ENCODE measurements at regions not wholly inside any gene's neighbourhood (a gene's known extent, or its start where the extent isn't known, plus 50 kb on each side); places are given as distances from the start of the nearest gene placed in this dataset.

DNA sequence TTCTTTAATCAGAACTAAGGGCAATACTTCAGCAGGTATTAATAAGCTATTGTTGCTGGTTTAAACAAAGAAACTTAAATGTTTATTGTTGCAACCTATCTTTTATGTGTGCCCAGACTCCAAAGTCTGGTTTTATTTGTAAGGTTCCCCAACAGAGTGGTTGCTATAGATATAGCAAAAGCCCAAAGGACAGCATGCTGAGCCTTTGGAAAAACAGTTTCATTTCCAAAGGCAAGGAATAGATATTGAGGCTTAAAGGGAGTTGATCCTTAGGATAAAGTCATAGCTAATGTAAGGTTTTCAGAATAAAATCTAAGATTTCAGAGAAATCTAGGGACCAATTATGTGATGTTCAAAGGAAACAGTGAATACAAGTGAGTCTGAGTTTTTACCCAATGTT is 413.2 kb upstream of the SLC14A2 start:
- no peaks in the 10 kb centered on the region for H3K9me3 ChIP-seq
- H3K4me3 ChIP-seq (ENCODE audit: low read depth, low read length), result no peak overlapping the region
- no peaks in the 10 kb centered on the region for H3K36me3 ChIP-seq
- no peaks in the 10 kb centered on the region for H3K27me3 ChIP-seq
- DNase-seq, result no peak
- TF ChIP-seq, protein P1, sequence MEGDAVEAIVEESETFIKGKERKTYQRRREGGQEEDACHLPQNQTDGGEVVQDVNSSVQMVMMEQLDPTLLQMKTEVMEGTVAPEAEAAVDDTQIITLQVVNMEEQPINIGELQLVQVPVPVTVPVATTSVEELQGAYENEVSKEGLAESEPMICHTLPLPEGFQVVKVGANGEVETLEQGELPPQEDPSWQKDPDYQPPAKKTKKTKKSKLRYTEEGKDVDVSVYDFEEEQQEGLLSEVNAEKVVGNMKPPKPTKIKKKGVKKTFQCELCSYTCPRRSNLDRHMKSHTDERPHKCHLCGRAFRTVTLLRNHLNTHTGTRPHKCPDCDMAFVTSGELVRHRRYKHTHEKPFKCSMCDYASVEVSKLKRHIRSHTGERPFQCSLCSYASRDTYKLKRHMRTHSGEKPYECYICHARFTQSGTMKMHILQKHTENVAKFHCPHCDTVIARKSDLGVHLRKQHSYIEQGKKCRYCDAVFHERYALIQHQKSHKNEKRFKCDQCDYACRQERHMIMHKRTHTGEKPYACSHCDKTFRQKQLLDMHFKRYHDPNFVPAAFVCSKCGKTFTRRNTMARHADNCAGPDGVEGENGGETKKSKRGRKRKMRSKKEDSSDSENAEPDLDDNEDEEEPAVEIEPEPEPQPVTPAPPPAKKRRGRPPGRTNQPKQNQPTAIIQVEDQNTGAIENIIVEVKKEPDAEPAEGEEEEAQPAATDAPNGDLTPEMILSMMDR (IDR thresholded peaks at IDR 0.05; ENCODE audit: low read depth, low read length), result no peak
- no peaks in the 10 kb centered on the region for H3K4me1 ChIP-seq

- Histone ChIP-seq H3K4me3 (ENCODE audit: low read depth, low read length) (no peak overlapping the region), H3K9me3 (no peaks in the 10 kb centered on the region), H3K36me3 (no peaks in the 10 kb centered on the region), H3K4me1 (no peaks in the 10 kb centered on the region), H3K27me3 (no peaks in the 10 kb centered on the region)
- DNase-seq, result no peak
- TF ChIP-seq, protein P1 (IDR thresholded peaks at IDR 0.05; ENCODE audit: low read depth, low read length), result no peak
These were observed 411.6 kb upstream of the SLC14A2 start for GRCh38 chr18:45203677-45204076.

- no peaks in the 10 kb centered on the region for H3K27me3 ChIP-seq
- H3K4me1 ChIP-seq, result no peaks in the 10 kb centered on the region
- TF ChIP-seq, protein P1 (IDR thresholded peaks at IDR 0.05; ENCODE audit: low read depth, low read length), result no peak
- H3K36me3 ChIP-seq, result no peaks in the 10 kb centered on the region
- H3K4me3 ChIP-seq (ENCODE audit: low read depth, low read length), result no peak overlapping the region
- no peak for DNase-seq
- H3K9me3 ChIP-seq, result no peaks in the 10 kb centered on the region
These were observed 407.9 kb upstream of the SLC14A2 start for GRCh38 chr18:45207328-45207727.

DNA sequence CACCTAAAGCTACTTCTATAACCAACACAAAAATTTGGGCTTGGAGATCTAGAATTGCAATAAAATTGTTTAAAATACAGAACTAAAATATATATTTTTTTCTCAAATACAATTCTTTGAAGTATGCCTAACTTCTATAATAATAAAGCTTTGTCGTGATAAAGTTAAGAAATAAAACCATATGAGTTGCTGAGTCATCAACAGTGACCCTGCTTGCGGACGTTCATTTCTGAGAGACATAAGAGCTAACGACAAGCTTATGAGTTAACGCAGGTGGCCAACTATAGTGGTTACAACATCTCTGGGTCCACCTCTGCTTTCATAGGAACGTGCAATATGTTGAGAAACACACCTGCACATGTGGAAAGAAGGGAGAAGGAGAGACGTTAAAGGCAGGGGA is 407.1 kb upstream of the SLC14A2 start:
- no peaks in the 10 kb centered on the region for H3K9me3 ChIP-seq
- DNase-seq, result no peak
- H3K4me3 ChIP-seq (ENCODE audit: low read depth, low read length), result no peak overlapping the region
- H3K36me3 ChIP-seq, result no peaks in the 10 kb centered on the region
- H3K27me3 ChIP-seq, result no peaks in the 10 kb centered on the region
- TF ChIP-seq, protein P1 (IDR thresholded peaks at IDR 0.05; ENCODE audit: low read depth, low read length), result no peak
- no peaks in the 10 kb centered on the region for H3K4me1 ChIP-seq

DNA sequence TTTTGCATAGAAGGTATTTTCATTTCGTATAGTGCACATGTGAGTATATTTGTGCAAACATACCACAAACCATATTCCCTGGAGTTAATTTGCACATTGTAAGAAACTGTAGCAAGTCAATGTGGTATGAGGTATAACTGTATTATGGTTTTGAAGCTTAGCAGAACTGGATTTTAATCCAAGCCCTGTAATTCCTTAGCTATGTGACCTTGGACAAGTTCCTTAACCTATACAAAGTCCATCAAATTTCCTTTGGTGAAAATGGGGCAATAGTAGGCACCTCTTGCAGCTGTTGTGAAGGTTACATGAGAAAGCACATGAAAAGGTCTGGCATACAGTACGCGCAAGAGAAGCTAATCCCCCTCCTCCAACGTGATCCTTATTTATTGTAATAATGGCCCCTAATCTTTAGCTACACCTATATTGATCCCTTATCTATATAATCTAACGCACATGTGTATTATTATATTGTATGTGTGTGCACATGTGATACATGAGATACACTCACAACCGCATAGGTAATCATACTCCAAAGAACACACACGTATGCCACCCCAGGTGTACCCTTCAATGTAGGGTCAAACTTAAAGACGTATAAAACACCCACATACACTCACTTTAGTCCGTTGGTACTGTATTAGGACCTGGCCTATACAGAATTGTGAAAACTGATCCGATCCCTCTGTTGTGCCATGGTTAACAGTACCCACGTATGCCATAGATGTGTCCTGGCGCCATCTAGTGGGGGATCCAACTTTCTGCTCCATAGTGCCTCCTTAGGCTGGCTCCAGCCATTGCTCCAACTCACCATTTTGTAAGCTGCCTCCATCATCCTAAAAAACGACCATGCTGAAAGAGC is 402.9 kb upstream of the SLC14A2 start:
- TF ChIP-seq, protein P1 (IDR thresholded peaks at IDR 0.05; ENCODE audit: low read depth, low read length), result peak; percentile 99
- H3K9me3 ChIP-seq, result no peaks in the 10 kb centered on the region
- no peak overlapping the region for H3K4me3 ChIP-seq (ENCODE audit: low read depth, low read length)
- H3K36me3 ChIP-seq, result no peaks in the 10 kb centered on the region
- peak; percentile 75 for DNase-seq
- H3K27me3 ChIP-seq, result no peaks in the 10 kb centered on the region
- H3K4me1 ChIP-seq, result no peaks in the 10 kb centered on the region

DNA sequence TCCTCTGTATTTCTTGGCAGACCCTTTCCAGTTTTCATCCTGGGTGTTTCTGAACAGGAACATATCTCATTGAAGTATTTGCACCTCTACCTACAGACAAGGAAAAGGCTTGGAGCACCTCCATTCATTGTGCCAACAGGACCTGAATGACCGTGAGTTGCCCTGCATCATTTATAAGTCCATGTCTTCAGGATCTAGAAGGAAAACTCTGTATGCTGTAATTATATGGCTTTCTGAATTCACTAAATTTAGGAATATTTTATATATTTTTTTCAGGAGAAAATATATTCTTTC is 402.3 kb upstream of the SLC14A2 start:
- TF ChIP-seq, protein P1 (IDR thresholded peaks at IDR 0.05; ENCODE audit: low read depth, low read length), result no peak
- no peaks in the 10 kb centered on the region for H3K4me1 ChIP-seq
- no peak for DNase-seq
- H3K4me3 ChIP-seq (ENCODE audit: low read depth, low read length), result no peak overlapping the region
- no peaks in the 10 kb centered on the region for H3K36me3 ChIP-seq
- H3K9me3 ChIP-seq, result no peaks in the 10 kb centered on the region
- no peaks in the 10 kb centered on the region for H3K27me3 ChIP-seq

All from BE2C (cell line).